ENCODE measurements at regions not wholly inside any gene's neighbourhood (a gene's known extent, or its start where the extent isn't known, plus 50 kb on each side); places are given as distances from the start of the nearest gene placed in this dataset.

DNA sequence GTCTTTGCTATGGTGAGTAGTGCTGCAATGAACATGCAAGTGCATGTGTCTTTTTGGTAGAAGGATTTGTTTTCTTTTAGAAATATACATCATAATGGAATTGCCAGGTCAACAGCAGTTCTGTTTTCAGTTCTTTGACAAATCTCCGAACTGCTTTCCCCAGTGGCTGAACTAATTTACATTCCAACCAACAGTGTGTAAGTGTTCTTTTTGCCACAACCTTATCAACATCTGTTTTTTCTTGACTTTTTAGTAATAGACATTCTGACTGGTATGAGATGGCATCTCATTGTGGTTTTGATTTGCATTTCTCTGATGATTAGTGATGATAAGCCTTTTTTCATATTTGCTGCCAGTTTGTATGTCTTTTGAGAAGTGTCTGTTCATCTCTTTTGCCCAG is 406.3 kb downstream of the DTHD1 start (continued):
- TF ChIP-seq, protein P1, sequence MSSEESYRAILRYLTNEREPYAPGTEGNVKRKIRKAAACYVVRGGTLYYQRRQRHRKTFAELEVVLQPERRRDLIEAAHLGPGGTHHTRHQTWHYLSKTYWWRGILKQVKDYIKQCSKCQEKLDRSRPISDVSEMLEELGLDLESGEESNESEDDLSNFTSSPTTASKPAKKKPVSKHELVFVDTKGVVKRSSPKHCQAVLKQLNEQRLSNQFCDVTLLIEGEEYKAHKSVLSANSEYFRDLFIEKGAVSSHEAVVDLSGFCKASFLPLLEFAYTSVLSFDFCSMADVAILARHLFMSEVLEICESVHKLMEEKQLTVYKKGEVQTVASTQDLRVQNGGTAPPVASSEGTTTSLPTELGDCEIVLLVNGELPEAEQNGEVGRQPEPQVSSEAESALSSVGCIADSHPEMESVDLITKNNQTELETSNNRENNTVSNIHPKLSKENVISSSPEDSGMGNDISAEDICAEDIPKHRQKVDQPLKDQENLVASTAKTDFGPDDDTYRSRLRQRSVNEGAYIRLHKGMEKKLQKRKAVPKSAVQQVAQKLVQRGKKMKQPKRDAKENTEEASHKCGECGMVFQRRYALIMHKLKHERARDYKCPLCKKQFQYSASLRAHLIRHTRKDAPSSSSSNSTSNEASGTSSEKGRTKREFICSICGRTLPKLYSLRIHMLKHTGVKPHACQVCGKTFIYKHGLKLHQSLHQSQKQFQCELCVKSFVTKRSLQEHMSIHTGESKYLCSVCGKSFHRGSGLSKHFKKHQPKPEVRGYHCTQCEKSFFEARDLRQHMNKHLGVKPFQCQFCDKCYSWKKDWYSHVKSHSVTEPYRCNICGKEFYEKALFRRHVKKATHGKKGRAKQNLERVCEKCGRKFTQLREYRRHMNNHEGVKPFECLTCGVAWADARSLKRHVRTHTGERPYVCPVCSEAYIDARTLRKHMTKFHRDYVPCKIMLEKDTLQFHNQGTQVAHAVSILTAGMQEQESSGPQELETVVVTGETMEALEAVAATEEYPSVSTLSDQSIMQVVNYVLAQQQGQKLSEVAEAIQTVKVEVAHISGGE (CRISPR knock-in tag; IDR thresholded peaks at IDR 0.05) = no peak
- no peak for TF ChIP-seq KDM4B (IDR thresholded peaks at IDR 0.05; ENCODE audit: borderline replicate concordance in 2 of 2, low read depth in 1 of 2)

DNA sequence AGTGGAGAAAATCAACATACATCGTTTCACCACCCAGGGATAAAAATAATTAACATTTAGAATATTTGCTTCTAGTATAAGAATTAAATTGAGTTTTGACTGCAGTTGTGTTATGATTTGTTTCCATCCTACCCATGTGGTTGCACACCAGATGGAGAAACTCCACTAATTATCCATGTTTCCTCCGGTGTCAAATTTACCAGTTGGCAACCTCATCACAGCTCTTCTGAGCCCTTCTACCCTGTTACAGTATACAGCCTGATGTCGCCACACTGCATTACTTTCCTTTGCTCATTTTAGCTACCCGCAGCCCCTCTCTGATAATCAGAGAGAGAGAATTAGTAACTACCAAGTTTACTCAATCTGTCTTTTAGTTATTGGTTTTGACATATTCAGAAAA is 411.2 kb downstream of the DTHD1 start:
- H3K9me1 ChIP-seq (ENCODE audit: control insufficient read depth, insufficient read depth, low read length) = no peaks in the 10 kb centered on the region
- H3K27me3 ChIP-seq (ENCODE audit: control insufficient read depth in 2 of 2, insufficient read depth in 2 of 2, low read length in 2 of 2) = no peaks in the 10 kb centered on the region
- no peaks in the 10 kb centered on the region for H3K36me3 ChIP-seq (ENCODE audit: control insufficient read depth, insufficient read depth, low read length)
- H3K79me2 ChIP-seq (ENCODE audit: control insufficient read depth, insufficient read depth, low read length) = no peaks in the 10 kb centered on the region
- CTCF ChIA-PET (ENCODE audit: low intra/inter-chr PET ratio) = no interaction called here
- H3K4me1 ChIP-seq (replicated peaks in 1 of 2; ENCODE audit: control insufficient read depth in 2 of 2, insufficient read depth in 2 of 2, low read length in 2 of 2) = no peaks in the 10 kb centered on the region
- no peaks in the 10 kb centered on the region for H4K20me1 ChIP-seq (replicated peaks; ENCODE audit: control insufficient read depth, insufficient read depth, low read length)
- H3K9ac ChIP-seq (ENCODE audit: insufficient read depth in 1 of 2, low read depth in 2 of 2, low read length in 2 of 2) = no peak overlapping the region
- 1% methylated on average over 4 of the region's 4 CpGs for WGBS (ENCODE audit: insufficient coverage, low coverage, missing lambda C conversion rate)
- no peak overlapping the region for H3K27ac ChIP-seq (ENCODE audit: extremely low read depth, low read depth, low read length)
- FAIRE-seq (no peak), DNase-seq (ENCODE audit: extremely low read depth in 1 of 4, low spot score in 3 of 4) (no peak), ATAC-seq (no peak)
- no peak overlapping the region for H2AFZ ChIP-seq (ENCODE audit: low read depth, low read length)
- intact Hi-C loops (cut with micrococcal nuclease) = no loop called here
- H3K4me3 ChIP-seq = no peak overlapping the region
- BruUV-seq (replicated peaks) = no TSS peak
- POLR2A ChIA-PET = no interaction called here
- no peak overlapping the region for H3K4me2 ChIP-seq (ENCODE audit: insufficient read depth, low read length)
- in situ Hi-C loops (cut with MboI) = no loop called here
- no peaks in the 10 kb centered on the region for H3K9me3 ChIP-seq (replicated peaks; ENCODE audit: control insufficient read depth, insufficient read depth, low read depth, low read length)
- TF ChIP-seq, protein P2, sequence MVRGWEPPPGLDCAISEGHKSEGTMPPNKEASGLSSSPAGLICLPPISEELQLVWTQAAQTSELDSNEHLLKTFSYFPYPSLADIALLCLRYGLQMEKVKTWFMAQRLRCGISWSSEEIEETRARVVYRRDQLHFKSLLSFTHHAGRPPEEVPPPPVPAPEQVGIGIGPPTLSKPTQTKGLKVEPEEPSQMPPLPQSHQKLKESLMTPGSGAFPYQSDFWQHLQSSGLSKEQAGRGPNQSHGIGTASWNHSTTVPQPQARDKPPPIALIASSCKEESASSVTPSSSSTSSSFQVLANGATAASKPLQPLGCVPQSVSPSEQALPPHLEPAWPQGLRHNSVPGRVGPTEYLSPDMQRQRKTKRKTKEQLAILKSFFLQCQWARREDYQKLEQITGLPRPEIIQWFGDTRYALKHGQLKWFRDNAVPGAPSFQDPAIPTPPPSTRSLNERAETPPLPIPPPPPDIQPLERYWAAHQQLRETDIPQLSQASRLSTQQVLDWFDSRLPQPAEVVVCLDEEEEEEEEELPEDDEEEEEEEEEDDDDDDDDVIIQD (CRISPR knock-in tag; IDR thresholded peaks at IDR 0.05) = no peak
- no peak for TF ChIP-seq TBL1XR1 (IDR thresholded peaks at IDR 0.05; ENCODE audit: low read length in 2 of 2)
- TF ChIP-seq NR2F6 (CRISPR knock-in tag; IDR thresholded peaks at IDR 0.05) = no peak
- TF ChIP-seq, protein P3, sequence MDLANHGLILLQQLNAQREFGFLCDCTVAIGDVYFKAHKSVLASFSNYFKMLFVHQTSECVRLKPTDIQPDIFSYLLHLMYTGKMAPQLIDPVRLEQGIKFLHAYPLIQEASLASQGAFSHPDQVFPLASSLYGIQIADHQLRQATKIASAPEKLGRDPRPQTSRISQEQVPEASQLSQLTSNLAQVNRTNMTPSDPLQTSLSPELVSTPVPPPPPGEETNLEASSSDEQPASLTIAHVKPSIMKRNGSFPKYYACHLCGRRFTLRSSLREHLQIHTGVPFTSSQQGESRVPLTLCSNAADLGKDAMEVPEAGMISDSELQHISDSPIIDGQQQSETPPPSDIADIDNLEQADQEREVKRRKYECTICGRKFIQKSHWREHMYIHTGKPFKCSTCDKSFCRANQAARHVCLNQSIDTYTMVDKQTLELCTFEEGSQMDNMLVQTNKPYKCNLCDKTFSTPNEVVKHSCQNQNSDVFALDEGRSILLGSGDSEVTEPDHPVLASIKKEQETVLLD (IDR thresholded peaks at IDR 0.05) = no peak
- TF ChIP-seq POLR2AphosphoS2 (IDR thresholded peaks at IDR 0.05; ENCODE audit: low read length) = no peak
- TF ChIP-seq CAMTA2 (CRISPR knock-in tag; conservative IDR thresholded peaks at IDR 0.05) = no peak
- TF ChIP-seq SRSF7 (optimal IDR thresholded peaks at IDR 0.05; ENCODE audit: low read depth, low read length) = no peak
- no peak for TF ChIP-seq ZNF311 (CRISPR knock-in tag; IDR thresholded peaks at IDR 0.05)
- no peak for TF ChIP-seq ZNF644 (tag; IDR thresholded peaks at IDR 0.05; ENCODE audit: low read depth)
- no peak for TF ChIP-seq ZNF830 (CRISPR knock-in tag; IDR thresholded peaks at IDR 0.05)
- TF ChIP-seq, protein P4, sequence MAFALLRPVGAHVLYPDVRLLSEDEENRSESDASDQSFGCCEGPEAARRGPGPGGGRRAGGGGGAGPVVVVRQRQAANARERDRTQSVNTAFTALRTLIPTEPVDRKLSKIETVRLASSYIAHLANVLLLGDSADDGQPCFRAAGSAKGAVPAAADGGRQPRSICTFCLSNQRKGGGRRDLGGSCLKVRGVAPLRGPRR (CRISPR knock-in tag; IDR thresholded peaks at IDR 0.05) = no peak
- TF ChIP-seq KDM5B (IDR thresholded peaks at IDR 0.05; ENCODE audit: insufficient replicate concordance, low read depth, low read length) = no peak
